GM19438 (cell line): ENCODE measurements at regions not wholly inside any gene's neighbourhood (a gene's known extent, or its start where the extent isn't known, plus 50 kb on each side); places are given as distances from the start of the nearest gene placed in this dataset.

Experiments used
- ATAC-seq: cut with Tn5 transposase; IDR thresholded peaks from one replicate; pipeline ENCODE4 v1.9.1; 2021; ENCODE audit warnings: low read depth; ENCODE audit not compliant: unreplicated experiment

DNA sequence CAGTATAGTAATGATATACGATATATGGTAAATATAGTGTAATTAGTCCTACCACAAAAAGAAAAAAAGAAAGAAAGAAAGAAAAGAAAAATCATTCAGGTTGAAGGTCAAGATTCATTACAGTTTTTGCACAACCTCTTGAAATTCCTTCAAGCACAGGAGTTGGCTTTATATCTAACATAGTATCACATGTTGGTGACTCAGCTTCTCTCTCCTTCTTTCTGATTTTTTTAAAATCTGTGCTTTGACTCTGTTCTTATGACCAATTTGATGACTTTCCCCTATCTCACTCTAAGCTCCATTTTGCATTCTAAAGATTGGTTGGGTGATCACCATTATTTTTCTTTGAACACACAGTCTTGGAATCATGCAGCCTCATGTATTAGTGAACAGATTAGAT lies 148.2 kb upstream of the COL11A1 start:
- ATAC-seq: no peak

DNA sequence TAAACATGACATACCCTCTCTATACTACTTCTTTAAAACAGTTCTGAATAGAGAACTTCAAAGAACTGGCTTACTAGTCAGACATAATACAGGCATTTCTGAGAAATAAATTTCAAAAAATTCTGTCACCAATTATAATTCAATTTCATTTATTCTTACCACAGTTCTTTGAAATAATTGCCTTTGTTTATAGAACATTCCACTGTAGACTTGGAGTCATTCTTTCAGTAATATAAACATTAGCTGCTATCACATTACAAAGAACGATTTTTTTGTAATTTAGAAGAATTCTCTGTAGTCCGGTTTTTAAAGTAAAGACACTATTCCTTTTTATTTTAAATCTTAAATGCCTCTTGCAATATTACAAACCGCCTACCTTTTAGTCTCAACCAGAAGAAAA lies 146.4 kb upstream of the COL11A1 start:
- ATAC-seq: no peak

DNA sequence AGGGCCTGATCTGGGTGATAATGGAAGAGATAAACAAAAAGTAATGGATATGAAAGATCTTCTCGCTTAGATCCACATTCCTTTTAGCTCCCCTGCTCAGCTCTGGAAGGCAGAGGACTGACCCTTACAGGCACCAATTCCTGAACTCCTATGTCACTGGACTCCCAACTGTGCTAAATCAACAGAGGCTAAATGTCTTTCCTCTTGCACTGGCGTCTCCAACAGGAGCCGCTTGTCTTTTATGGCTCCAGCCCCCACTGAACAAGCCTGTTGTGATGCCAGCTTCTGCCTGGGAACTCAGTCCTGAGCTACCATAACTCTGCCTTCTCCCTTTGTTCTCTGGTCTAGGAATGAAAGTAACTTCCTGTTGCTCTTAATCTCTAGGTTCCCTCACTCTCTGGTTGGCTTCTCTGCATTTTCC lies 142.1 kb upstream of the COL11A1 start:
- ATAC-seq: no peak

DNA sequence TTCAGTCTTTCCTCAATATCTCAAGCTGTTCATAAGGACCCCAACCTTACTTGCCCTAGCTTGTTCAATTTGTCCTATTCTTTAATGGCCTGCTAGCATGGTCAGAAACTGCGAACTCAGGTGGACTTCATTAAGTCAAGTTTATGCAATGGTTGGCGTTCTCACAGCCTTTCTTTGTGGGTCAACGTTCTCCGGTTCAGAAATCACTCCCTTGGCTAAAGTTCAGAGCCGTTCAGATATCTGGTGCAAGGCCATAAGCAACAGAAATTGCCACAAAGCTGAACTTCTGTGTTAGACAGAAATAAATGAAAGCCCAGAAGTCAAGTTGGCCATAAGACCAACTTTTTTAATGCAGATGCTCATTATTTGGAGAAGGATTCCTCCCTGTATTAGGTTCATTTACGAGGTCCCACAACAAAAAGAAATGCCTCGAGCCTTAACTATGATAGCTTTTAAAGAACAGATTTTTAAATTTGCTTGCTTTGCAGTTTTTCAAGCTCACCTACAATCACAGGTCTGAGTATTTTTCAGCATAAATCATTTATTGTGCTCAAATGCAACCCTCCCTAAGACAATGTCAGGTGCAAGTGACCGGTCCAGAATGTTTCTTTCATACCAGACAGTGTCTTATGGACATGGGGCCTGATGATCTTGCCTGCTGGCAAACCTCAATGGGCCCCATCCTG lies 140.2 kb upstream of the COL11A1 start:
- no peak for ATAC-seq

DNA sequence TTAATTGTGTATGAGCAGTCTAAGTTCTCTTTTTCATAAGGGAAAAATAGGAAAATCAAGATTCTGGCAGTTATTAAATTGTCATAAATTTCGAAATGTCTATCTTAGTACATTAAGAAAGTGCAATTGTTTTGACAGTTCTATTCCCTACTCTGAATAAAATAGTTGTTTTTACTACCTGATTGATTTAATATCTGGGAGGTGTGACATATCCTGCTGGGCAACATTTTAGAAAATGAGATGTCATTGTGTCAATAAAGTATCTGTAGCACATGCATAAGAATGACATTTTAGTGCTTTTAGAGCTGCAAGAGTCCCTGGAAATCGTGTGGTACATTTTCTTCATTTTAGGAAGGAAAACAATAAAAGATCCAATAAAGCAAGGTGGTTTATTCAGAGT lies 139.2 kb upstream of the COL11A1 start:
- no peak for ATAC-seq

DNA sequence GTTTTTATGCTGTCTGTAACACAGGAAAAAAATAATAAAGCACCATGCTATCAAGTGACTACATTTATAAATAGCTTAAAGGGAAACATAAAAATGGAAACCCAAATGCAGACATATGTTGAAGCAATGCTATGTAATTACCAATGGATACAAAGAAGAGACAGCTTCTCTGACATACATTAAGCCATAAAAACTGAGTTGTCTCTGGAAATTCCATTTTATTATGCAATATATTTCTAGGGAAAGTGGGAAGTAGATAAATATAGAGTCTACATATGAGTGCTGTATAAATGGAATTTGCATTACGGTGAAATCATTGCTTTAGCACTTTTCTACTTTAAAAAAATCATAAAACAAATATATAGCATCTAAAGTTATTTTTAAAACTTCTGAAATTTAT lies 135.2 kb upstream of the COL11A1 start:
- ATAC-seq: no peak

DNA sequence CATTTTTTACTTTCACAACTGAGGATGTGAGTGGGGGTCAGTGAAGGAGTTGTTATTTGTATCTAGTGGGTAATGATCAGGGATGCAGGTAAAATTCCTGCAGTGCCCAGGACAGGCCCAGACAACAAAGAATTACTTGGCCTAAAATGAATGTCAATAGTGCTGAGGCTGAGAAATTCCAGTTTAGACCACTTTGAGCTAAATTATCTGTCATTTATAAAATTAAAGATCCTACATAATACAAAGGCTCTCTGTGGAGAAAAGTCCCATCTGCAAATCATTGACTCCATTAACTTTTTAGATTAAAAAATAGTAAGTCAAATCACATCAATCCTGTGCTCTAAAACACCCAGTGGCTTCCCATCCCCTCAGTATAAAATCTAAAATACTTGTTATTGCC lies 130.7 kb upstream of the COL11A1 start:
- ATAC-seq: no peak

DNA sequence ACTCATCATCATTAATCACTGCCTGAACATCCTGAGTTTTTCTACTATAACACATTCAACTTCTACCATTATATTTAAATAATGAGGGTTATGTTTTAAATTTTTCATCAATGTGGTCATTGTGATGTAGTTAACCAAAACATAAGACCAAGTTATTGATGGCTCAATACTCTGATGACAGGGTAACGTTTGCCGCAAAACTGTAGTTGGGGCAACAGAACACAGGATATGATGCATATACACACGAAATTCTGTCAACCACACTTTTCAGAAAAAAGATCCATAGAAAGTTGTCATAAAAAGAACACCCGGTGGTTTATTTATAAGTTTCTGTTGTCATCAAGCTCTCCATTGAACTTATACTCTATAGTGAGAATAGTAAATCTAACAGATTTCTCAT lies 121.7 kb upstream of the COL11A1 start:
- no peak for ATAC-seq

DNA sequence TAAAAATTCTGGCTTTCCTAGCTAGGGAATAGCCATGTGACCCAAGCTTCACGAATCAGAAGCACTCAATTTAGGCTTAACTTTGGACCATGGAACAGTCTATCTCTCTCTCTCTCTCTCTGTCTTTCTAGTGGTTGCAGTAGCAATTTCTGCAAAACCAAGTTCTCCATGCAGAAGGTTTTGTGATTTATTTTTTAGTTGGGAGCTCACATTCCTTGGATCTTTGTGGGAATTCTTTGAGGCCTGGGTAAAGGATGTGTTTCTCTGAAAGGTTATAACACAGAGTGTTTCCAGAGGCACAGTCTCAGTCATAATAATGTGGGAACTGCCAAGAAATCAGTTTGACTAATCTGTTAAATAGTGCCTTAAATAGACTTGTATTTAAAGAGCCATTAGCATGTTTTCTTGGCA lies 112.3 kb upstream of the COL11A1 start:
- ATAC-seq: no peak

DNA sequence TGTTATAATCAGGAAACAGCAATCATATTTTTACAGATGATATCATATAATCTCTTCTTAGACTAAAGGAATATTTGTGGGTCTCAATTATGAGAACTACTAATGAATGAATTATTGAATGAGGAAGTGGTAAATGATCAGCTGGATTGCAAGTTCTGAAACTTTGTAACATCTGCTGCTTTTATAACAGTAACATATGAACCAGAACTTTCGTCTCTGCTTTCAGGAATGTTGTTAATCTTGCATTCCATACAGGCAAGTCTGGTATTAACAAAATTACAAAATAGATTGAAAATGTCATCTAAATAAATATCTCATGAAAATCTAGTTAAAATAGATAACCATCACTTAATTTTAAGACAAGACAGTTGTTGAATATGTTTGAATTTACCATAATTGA lies 110.5 kb upstream of the COL11A1 start:
- no peak for ATAC-seq

DNA sequence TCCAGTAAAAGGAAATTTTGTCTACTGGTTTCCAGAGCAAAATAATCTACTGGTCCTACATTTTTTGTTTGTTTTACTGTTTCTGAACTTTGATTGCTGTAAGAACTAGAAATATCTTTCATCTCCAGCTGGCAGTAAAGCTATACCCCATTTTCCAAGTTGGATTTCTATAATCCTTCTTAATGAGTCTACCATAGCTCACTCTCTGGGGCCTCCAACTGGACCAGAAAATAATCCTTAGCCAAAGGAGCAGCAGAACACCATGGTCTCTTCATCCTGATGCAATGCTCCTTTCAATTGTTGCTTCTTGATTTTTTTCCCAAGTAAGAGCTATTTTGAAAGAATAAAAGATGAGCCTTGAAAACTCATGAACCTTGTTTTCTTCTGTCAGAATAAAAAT lies 110.0 kb upstream of the COL11A1 start:
- no peak for ATAC-seq

DNA sequence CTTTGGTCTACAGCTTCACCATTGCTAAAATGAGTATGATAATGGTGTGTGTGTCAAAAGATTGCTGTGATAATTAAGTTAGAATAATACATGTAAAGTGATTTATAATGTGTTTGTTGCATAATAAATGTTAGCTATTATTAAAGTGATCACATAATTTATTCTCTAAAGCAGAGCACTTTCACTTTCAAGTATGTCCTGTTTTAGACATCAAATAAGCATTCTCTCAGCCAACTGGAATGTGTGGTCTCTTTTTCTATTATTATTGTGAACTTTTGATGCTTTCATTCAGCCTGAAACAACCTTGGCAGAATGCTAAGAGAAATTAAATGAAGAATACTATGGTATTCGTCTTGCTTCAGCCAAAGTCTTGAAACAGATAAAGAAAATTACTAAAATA lies 102.8 kb upstream of the COL11A1 start:
- ATAC-seq: no peak

DNA sequence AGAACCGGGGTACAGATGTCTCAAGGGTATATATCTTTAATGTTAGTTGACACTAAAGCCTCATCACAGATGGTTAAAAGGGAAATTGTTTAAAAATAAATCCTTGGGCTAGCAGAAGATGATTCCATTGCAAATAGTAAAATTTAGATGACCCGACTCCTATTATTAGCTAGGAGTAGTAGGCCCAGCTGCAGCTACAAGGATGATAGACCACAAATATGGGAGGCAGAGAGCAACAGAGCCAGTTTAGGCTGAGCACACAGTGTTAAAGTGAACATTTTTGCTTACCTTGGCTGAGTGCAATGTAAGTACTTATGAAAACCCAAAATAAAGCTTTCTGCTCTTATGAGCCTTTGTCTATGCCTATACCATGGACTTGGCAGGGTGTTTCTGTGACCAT lies 100.5 kb upstream of the COL11A1 start:
- no peak for ATAC-seq

DNA sequence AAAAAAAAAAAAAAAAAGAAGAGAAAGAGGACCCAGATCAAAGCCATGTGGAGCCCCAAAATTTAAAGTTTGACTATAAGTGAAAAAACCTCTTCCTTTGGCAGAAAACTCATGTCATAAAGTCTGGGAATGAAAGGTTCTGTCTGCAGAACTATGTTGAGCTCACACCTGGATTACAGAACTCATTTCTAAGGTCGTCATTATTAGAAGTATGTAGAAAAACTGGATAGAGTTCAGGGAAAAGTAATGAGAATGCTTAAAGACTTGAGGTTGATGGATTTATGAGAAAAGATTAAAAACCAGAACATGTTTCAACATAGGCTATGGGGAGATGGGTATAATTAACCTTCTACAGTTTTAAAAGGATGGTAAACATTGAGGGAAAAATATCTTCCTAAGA lies 90.7 kb upstream of the COL11A1 start:
- ATAC-seq: no peak

DNA sequence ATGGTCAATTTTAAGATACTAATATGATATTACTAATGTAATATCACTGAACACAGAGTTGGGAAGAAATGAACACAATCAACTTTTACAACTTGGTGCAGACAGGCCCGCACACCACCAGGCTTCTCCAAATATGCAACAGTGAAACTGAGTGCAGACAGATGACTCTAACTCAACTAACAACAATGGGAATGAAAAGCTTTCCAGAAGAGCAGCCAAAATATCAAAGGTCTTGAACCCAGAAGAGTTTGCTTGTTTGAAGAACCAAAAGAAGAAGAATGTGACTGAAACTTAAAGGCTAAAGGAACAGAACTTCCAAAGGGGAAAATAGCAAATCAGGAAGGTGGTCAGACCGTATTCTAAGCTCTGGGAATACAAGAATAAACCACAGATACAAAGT lies 89.8 kb upstream of the COL11A1 start:
- no peak for ATAC-seq

DNA sequence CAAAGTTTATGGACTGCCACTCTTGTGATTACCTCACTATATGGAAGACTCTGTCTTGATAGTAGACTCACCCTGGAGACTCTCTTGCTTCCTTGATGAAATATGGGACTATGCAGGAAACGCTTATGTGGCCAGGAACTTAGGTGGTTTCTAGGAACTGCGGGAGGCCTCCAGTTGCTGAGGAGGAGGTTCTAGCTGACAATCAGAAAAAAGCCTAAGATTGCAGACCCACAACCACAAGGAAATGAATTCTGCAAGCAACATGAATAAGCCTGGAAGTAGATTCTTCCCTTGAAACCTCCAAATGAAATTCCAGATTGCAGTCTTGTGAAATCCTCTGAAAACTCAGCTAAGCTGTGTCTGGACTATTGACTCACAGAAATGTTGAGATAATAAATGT lies 88.9 kb upstream of the COL11A1 start:
- ATAC-seq: no peak

DNA sequence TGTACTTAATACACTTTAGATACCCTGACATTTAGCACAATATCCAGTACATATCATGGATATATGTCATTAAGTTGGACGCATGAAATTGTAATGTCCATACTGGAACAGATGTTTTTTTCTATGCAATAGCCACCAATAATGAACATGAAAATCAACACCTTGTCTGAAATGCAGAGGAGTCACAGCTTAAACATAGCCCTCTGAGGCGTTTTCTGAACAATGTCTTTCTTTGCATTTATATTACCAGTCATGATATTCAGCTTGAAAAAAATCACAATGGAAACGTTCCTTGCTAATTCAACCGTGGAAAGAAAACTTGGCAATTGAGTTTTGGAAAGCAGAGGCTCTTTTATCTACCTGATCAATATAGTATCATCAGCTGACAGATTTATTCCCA lies 86.7 kb upstream of the COL11A1 start:
- ATAC-seq: no peak

DNA sequence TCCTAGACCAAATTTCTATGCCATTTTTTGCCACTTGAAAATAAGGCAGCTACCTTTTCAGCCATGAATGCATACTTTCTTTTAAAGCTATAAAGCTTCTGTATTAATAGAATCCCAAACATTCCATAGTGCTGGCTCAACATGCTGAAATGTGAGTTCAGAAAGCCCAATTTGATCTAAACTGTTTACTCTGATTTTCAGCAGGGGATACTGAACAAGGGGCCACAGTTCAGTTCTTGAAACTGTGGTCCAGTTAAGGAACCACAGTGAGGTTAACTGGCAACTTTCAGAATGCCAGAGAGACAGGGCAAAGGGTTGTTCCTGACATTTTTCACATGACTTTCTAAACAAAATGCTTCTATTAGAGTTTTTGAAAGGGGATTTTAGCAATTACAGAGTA lies 85.7 kb upstream of the COL11A1 start:
- no peak for ATAC-seq

DNA sequence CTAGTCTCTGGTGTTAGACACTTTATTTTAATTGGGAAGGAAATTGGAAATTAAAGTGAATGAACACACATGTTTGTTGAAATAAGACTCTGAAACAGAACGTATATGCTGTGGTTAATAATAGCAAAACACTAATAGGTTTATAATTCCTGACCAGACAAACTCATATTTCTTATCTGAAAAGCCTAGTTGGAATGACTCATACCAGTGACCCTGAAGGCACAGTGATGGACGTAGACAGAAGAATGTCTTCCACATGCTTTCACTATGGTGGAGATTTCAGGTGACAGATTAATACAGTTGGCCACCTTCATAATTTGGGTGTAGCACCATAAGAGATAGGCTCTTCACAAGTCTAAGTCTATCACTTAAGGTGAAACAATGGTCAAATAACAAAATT lies 83.0 kb upstream of the COL11A1 start:
- no peak for ATAC-seq

DNA sequence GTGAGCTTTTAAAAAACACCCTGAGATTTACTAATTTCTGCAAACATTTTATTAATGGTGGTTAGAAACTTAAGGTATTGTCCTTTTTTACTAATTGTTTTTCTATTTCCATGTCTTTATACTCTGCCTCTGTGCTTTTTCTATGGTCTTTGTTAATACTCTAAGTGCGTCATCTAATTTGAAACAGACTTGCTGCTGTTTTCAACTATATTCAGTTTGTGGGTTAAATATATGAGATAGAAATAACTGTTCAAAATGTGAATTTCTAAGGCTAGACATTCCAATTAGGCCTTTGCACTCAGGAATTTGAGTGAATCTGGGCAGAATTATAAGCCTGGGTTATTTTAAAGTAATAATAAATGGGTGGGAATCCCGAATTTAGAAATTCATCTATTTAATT lies 82.4 kb upstream of the COL11A1 start:
- no peak for ATAC-seq

DNA sequence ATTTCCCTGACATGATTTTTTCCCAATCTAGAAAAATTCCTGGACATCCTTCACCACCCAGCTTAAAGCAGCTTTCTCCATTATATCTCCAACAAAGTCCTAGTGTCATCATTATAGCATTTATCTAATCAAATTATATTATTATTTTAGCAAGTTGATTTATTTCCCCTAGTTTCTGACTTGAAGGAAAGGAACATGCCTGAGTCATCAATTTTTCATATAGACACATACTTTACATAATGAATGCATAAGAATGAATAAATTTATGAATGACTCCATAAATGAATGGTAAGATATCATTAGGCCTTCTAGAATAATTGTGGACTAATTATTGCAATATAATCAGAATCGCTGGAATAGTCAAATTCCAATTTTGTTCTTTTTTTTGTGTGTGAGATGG lies 79.4 kb upstream of the COL11A1 start:
- no peak for ATAC-seq

DNA sequence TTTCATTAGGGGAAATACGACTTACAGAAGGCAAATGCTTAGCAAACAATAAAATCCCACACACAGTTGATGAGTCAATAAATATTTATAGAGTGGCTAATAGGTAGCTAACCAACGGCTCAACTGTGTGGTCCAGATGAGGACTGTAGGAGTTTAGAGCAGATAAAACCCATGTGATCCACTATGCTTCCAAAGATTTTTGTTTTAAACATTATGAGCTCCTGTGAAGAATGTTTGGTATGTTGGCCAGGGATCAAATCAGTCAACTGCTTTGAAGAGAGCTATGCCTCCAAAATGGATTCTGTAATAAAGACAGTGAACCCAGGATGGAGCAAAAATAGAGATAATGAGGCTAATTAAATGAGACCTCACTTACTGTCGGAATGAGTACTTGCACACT lies 72.3 kb upstream of the COL11A1 start:
- no peak for ATAC-seq

DNA sequence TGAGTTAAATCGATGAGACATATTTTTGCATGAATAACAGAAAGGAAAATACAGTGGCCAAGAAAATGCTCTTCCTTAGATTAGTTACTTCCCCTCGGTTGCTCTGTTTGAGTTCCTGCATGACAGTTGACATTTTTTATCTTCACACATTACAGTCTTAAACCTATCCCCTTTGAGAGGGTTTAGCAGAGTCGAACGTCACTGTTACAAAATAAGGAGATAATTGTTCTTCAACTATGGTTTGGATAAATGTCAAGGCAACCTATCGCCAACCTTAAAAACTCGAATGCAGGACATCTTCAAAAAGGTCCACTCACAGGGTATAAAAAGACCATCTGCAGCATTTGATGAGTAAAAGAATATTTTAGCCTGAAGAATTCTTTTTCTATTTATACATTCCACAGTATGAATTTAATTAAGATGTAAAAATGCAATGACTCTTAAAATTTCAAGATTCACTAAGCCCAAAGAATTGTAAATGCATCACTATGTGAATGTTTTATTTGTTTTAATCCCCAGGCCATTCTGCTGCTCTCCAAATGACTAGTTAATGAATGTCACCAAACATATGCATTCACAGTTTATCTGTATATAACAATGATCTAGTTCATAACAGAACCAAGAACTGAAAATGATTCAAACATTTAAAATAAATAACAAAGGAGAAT lies 68.9 kb upstream of the COL11A1 start:
- no peak for ATAC-seq
